ENCODE measurements at regions not wholly inside any gene's neighbourhood (a gene's known extent, or its start where the extent isn't known, plus 50 kb on each side); places are given as distances from the start of the nearest gene placed in this dataset.
"Not testable (repeated sequence)": the region's sequence is repeated elsewhere in the genome, so short reads cannot be mapped to it uniquely, and the experiment has no call there.

DNA sequence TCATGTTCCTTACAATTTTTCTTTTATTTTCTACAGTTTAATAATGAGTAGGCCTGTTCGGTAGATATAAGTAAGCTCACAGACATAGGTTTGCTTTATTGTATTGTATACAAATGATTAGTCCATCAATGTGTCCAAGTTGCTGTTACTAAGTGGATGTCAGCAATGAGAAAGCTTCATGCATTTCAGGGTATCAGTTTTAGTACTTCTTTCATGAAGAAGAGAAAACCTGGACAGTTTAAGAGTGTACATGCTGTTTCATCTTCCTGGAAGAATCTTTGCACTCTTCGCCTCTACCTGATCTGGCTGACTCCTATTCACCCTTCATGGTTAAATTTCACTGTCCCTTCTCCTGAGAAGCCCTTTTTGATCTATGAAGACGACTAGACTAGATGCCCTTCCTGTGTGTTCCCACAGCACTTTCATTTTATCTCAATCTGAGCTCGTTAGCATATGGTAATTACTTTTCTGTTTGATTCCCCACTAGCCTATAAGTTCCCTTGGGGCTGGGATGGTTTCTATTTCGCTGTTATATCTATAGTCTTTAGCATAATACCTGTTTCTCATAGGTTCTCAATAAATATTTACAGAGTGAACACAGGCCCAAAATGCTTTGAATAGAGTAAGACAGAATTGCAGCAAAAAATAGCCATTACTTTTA is 70.7 kb downstream of the CETN3 start:
- no peaks in the 10 kb centered on the region for H3K36me3 ChIP-seq (ENCODE audit: insufficient read depth)
- DNase-seq (ENCODE audit: extremely low spot score): no peak
- no peak overlapping the region for H3K4me3 ChIP-seq (ENCODE audit: low read depth, low read length)
- H3K4me1 ChIP-seq (ENCODE audit: insufficient read depth): no peaks in the 10 kb centered on the region
- WGBS: 78% methylated on average over 5 of the region's 5 CpGs
- no peak overlapping the region for H3K27ac ChIP-seq (ENCODE audit: low read depth)

DNA sequence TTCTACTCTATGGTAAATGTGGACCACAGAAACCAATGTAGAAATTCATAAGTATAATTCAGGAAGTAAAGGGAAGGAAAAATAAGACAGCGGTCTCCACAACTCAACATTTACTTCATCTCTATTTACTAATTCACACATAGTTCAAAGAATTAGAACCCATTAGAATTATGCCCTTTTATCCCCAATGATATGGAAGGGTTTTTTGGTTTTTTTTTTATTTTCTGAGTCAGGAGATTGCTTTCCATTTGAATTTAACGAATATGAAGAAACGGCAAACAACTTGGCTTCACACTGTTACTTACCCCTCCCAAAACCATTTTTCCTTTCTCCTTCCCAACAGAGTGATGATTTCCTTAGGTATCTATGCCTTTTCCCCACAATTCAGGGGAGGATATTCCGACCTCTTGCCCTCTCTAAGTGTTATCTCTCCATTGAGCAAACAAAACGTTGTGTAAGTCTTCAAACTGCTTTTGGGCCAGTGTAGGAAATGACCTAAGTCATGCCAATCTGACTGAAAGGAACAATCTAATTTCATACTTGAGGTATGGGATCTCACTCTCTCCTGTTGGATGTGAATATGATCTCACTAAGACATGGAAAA is 72.0 kb downstream of the CETN3 start:
- DNase-seq (ENCODE audit: extremely low spot score): no peak
- WGBS: 71% methylated on average over 5 of the region's 5 CpGs
- no peak overlapping the region for H3K27ac ChIP-seq (ENCODE audit: low read depth)
- H3K4me3 ChIP-seq (ENCODE audit: low read depth, low read length): no peak overlapping the region
- no peaks in the 10 kb centered on the region for H3K4me1 ChIP-seq (ENCODE audit: insufficient read depth)
- H3K36me3 ChIP-seq (ENCODE audit: insufficient read depth): no peaks in the 10 kb centered on the region

DNA sequence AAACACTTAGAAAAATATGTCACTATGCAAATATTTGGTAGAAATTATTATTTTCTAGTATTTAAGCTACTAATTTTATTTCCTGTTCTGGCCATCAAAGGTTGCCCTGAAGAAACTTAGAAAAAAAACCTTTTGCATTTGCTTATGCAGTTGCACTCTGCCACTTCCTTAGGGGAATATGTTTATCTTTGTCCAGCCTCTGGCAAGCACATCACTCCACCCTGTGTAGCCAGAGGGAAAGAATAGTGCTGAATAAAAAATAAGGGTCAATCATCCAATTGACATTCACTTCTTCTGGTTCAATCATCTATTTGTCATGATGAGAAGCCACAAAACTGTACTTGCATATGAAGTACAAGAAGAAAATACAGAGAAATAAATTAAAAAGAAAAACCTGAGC is 72.8 kb downstream of the CETN3 start:
- no peak for DNase-seq (ENCODE audit: extremely low spot score)
- no peak overlapping the region for H3K4me3 ChIP-seq (ENCODE audit: low read depth, low read length)
- no peaks in the 10 kb centered on the region for H3K36me3 ChIP-seq (ENCODE audit: insufficient read depth)
- no peaks in the 10 kb centered on the region for H3K4me1 ChIP-seq (ENCODE audit: insufficient read depth)
- no peak overlapping the region for H3K27ac ChIP-seq (ENCODE audit: low read depth)

DNA sequence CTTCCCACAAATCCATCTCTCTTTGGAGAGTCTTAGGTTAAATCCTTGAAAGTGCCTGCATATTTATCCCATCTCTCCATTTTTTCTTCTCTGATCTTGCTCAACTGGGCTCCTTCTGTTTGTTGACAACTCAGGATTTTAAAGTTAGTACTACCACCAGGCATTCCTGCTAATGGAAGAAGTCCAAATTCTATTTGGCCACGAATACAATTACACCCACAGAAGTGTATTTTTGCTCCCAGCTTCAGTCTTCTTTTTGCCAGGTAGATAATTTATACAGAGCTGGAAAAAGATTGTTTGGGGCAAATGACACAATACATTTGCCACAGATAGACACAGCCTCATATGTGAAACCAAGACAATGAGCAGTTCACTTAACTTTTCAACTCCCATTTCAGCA is 74.8 kb downstream of the CETN3 start:
- DNase-seq (ENCODE audit: extremely low spot score): no peak
- Histone ChIP-seq H3K4me1 (ENCODE audit: insufficient read depth) (no peaks in the 10 kb centered on the region), H3K36me3 (ENCODE audit: insufficient read depth) (no peaks in the 10 kb centered on the region), H3K27ac (ENCODE audit: low read depth) (no peak overlapping the region), H3K4me3 (ENCODE audit: low read depth, low read length) (no peak overlapping the region)
- 26% methylated on average over 1 of the region's 1 CpG for WGBS

DNA sequence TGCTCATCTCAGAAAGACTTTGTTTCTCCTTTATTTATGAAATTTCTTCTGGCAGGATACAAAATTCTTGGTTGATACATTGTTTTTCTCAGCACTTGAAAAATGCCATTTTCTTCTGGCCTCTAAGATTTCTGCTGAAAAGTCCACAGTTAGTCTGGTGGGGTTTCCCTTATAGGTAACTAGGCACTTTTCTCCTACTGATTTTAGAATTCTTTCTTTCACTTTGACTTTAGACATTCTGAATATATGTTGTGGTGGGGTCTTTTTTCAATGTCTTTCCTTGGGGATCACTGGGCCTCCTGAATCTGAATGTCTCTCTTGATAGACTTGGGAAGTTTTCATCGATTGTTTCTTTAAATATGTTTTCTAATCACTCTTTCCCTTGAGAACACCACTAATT is 79.6 kb downstream of the CETN3 start:
- Histone ChIP-seq H3K36me3 (ENCODE audit: insufficient read depth) (no peaks in the 10 kb centered on the region), H3K4me3 (ENCODE audit: low read depth, low read length) (no peak overlapping the region), H3K27ac (ENCODE audit: low read depth) (no peak overlapping the region), H3K4me1 (ENCODE audit: insufficient read depth) (no peaks in the 10 kb centered on the region)
- WGBS: 91% methylated on average over 1 of the region's 1 CpG
- no peak for DNase-seq (ENCODE audit: extremely low spot score)

DNA sequence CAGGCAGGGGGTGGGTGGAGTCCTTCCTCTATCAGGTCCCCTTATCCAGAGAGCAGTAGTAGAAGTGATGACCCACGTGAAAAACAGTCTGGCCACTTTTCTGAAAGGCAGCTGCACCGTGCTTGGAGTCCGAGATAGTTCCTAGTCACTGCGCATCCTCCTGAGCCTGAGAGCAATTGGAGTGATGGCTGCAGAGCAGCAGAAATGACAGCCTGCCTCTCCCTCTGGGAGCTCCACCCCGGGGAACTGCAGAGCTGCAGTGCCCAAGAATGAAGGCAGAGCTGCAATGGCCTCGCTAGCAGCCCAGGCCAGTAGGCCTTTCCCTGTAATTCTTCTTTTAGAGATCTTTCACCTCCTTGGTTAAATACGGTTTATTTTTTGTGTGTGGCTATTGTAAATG is 82.6 kb downstream of the CETN3 start:
- Histone ChIP-seq H3K4me3 (ENCODE audit: low read depth, low read length) (no peak overlapping the region), H3K4me1 (ENCODE audit: insufficient read depth) (no peaks in the 10 kb centered on the region), H3K36me3 (ENCODE audit: insufficient read depth) (no peaks in the 10 kb centered on the region), H3K27ac (ENCODE audit: low read depth) (no peak overlapping the region)
- WGBS: 69% methylated on average over 7 of the region's 7 CpGs
- DNase-seq (ENCODE audit: extremely low spot score): no peak

DNA sequence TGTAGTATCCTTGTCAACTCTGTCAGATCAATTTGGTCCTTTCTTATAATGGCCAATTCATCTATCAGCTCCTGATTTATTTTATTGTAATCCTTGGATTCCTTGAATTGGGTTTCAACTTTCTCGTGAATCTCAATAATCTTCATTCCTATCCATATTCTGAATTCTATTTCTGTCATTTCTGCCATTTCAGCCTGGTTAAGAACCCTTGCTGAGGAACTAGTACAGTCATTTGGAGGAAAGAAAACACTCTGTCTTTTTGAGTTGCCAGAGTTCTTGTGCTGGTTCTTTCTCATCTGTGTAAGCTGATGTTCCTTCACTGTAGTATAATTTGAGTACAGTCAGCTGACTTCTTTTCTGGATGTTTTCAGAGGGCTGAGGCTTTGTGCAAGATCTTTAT is 84.5 kb downstream of the CETN3 start:
- WGBS: 86% methylated on average over 1 of the region's 1 CpG
- no peaks in the 10 kb centered on the region for H3K36me3 ChIP-seq (ENCODE audit: insufficient read depth)
- no peak overlapping the region for H3K27ac ChIP-seq (ENCODE audit: low read depth)
- no peak overlapping the region for H3K4me3 ChIP-seq (ENCODE audit: low read depth, low read length)
- no peaks in the 10 kb centered on the region for H3K4me1 ChIP-seq (ENCODE audit: insufficient read depth)
- no peak for DNase-seq (ENCODE audit: extremely low spot score)

DNA sequence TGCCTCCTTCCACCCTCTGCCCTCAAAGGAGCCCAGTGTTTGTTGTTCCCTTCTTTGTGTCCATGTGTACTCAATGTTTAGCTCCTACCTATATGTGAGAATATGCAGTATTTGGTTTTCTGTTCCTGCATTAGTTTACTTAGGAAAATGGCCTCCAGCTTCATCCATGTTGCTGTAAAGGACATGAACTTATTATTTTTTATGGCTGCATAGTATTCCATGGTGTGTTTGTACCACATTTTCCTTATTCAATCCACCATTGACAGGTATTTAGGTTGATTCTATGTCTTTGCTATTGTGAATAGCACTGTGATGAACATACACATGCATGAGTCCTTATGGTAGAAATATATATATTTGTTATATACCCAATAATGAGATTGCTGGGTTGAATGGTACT is 89.2 kb downstream of the CETN3 start:
- DNase-seq (ENCODE audit: extremely low spot score); H3K27ac ChIP-seq (ENCODE audit: low read depth); H3K36me3 ChIP-seq (ENCODE audit: insufficient read depth); H3K4me3 ChIP-seq (ENCODE audit: low read depth, low read length); H3K4me1 ChIP-seq (ENCODE audit: insufficient read depth): not testable (repeated sequence)

DNA sequence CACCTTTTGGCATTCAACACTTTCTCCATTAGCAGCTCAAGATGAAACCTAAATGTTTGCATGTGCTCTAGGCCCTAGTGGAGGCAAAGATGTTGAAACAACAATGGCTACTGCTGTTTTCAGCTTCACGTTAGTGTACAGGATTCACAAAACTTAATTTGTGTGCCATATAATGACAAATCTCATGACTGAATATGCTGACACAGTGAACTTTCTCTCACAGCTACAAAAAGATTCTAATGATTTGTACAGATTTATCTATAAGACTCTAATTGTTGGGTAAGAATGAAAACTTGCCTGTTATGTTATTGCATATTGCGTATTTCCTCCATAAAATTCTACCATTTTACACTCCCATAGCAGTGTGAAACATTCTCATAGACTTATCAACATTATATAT is 97.5 kb downstream of the CETN3 start:
- Histone ChIP-seq H3K4me1 (ENCODE audit: insufficient read depth) (no peaks in the 10 kb centered on the region), H3K27ac (ENCODE audit: low read depth) (no peak overlapping the region), H3K36me3 (ENCODE audit: insufficient read depth) (no peaks in the 10 kb centered on the region), H3K4me3 (ENCODE audit: low read depth, low read length) (no peak overlapping the region)
- no peak for DNase-seq (ENCODE audit: extremely low spot score)
- 91% methylated on average over 2 of the region's 2 CpGs for WGBS

DNA sequence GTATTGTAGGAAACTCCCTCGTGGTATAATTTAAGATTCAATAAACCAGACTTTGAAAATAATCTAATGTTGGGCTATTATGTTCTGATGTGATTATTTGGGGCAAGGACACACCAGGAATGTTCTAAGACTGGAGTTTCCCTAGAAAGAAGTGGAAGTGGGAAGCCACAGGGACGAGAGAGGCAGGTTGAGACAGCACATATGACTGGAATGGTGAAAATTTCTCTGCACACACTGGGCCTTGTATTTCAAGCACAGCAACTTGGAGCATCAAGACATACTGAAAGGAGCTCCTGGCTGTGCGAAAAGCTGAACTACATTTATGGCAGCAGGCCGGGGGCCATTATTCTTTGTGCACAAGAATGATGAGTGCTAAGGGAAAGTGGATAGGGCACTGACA is 98.2 kb downstream of the CETN3 start:
- 50% methylated on average over 4 of the region's 4 CpGs for WGBS

DNA sequence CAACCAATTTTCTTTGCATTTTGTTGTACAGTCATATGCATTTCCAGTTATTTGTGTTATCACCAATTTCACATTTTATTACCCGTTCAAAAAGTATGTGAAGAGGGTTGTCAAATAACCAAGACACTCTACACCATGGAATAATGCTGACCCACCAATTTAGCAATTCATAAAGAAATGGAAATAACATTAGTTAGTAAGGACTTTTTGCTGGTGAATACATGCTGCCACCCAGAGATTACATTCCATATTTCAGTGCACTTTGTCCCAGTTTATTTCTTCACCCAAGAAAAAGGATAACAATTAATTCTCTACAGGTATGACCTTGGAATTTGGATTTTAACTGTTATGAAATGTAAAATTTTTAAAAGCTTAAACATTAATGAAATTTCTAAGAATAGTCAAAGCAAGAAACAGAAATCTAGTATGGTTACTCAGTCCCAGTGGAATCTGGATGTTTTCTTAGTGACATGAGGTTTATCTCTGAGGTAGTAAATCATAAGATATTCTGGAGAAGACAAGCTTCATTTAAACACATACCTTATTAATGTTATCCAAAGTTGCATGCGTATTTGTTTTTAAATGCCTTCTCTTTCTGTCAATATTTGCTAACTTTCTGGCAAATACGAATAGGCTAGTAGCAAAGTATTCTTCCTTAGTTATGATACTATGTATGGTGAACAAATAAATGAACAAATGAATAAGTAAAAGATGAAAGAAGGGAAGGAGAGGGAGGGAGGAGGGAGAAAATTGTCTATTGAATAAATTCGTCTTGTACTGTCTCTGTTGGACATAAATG is 100.6 kb downstream of the CETN3 start:
- WGBS: 56% methylated on average over 4 of the region's 4 CpGs
- Histone ChIP-seq H3K27ac (ENCODE audit: low read depth) (no peak overlapping the region), H3K36me3 (ENCODE audit: insufficient read depth) (no peaks in the 10 kb centered on the region), H3K4me1 (ENCODE audit: insufficient read depth) (no peaks in the 10 kb centered on the region), H3K4me3 (ENCODE audit: low read depth, low read length) (no peak overlapping the region)
- DNase-seq (ENCODE audit: extremely low spot score): no peak

More for the DNA sequence above, 98.2 kb downstream of the CETN3 start:
- no peak for DNase-seq (ENCODE audit: extremely low spot score)
- Histone ChIP-seq H3K4me3 (ENCODE audit: low read depth, low read length) (no peak overlapping the region), H3K27ac (ENCODE audit: low read depth) (no peak overlapping the region), H3K4me1 (ENCODE audit: insufficient read depth) (no peaks in the 10 kb centered on the region), H3K36me3 (ENCODE audit: insufficient read depth) (no peaks in the 10 kb centered on the region)

DNA sequence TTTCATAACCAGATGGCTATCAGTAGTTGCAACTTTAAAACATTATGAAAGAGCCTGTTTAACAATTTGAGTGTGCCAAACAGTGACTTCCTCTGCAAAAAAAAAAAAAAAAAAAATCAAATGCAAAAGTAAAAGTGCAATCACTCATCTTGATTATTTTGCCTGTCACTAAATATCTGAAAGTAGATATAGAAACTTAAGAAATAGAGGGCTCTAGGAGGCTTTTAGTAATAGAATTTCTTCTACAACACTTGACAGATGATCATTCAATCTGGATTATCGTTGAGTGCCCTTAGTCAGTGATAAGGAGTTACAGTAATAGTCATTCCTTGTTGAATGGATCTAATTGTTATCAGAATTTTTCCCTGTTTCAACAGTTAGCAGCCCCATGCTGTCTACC is 101.8 kb downstream of the CETN3 start:
- Histone ChIP-seq H3K36me3 (ENCODE audit: insufficient read depth) (no peaks in the 10 kb centered on the region), H3K4me3 (ENCODE audit: low read depth, low read length) (no peak overlapping the region), H3K27ac (ENCODE audit: low read depth) (no peak overlapping the region), H3K4me1 (ENCODE audit: insufficient read depth) (no peaks in the 10 kb centered on the region)
- DNase-seq (ENCODE audit: extremely low spot score): no peak
- 42% methylated on average over 1 of the region's 1 CpG for WGBS

DNA sequence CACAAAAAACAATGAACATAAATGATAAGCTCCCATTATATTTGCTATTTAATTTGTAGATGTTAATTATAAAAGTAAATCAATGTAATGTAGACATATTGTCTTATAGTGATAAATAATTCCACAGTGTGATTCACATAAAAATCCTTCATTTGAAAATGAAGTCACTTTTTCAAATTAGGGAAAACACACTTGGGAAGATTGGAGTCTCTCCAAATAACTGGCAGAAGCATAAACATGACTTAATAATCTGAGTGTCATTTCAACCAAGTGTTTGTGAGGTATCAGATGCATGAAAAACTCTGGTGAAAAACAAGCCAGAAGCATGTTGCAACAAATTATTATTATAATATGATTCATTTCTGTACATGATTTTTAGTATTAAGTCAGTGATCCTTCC is 102.2 kb downstream of the CETN3 start:
- no peaks in the 10 kb centered on the region for H3K36me3 ChIP-seq (ENCODE audit: insufficient read depth)
- no peak overlapping the region for H3K4me3 ChIP-seq (ENCODE audit: low read depth, low read length)
- H3K4me1 ChIP-seq (ENCODE audit: insufficient read depth): no peaks in the 10 kb centered on the region
- no peak overlapping the region for H3K27ac ChIP-seq (ENCODE audit: low read depth)
- no peak for DNase-seq (ENCODE audit: extremely low spot score)

DNA sequence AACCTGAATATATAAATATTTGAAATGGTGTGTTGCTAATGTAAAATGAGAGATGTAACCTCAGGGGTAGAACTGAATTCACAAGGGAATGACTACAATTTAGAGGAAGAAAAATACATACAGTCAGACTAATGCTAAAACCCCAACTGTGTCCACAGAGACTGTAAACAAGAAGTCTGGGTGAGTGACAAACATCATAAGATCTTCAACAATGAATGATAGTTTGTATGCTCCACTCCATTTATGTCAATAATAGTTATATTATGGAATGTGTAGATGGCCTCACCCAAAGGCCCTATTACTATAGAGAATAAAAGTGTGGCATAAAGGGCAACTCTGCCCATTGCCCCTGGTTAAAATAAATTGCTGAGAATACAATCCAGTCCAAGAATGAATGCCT is 102.9 kb downstream of the CETN3 start:
- Histone ChIP-seq H3K36me3 (ENCODE audit: insufficient read depth) (no peaks in the 10 kb centered on the region), H3K4me1 (ENCODE audit: insufficient read depth) (no peaks in the 10 kb centered on the region), H3K4me3 (ENCODE audit: low read depth, low read length) (no peak overlapping the region), H3K27ac (ENCODE audit: low read depth) (no peak overlapping the region)
- no peak for DNase-seq (ENCODE audit: extremely low spot score)

All from urinary bladder (tissue), 3 donors.